MCF 10A (cell line): ENCODE measurements at regions not wholly inside any gene's neighbourhood (a gene's known extent, or its start where the extent isn't known, plus 50 kb on each side); places are given as distances from the start of the nearest gene placed in this dataset.

Source experiments
- BruUV-seq: library from RNA; stranded (reverse); fragments of 400-500 nt; replicated peaks from 2 replicates; lab custom pipeline; 2021; lab: Mats Ljungman, UMichigan
- CTCF ChIA-PET: fragments of 300-600 bp; sonication (Branson Sonifier 250); formaldehyde crosslinking; extraction: SDS; loops from one replicate; lab custom pipeline; 2021; ENCODE audit warnings: antibody characterized with exemption, inconsistent platforms; lab: Yijun Ruan, JAX
- POLR2A ChIA-PET: fragments of 300-600, 350-650 bp; sonication (Branson Sonifier 250); formaldehyde crosslinking; extraction: SDS; loops from one replicate; lab custom pipeline; 2020; ENCODE audit warnings: antibody characterized with exemption, inconsistent platforms; lab: Yijun Ruan, JAX
- DNase-seq: peaks from one replicate; pipeline ENCODE4 v3.0.0-alpha.2; 2018; ENCODE audit not compliant: unreplicated experiment
- H3K27ac Mint-ChIP-seq: one replicate; pipeline ENCODE4 v1.8.0; 2022; ENCODE audit warnings: mild to moderate bottlenecking, low read depth, mixed read lengths; ENCODE audit not compliant: unreplicated experiment
- H3K27me3 Mint-ChIP-seq: one replicate; pipeline ENCODE4 v1.8.0; 2022; ENCODE audit warnings: mixed read lengths; ENCODE audit not compliant: insufficient read depth, unreplicated experiment
- H3K36me3 Mint-ChIP-seq: one replicate; pipeline ENCODE4 v1.8.0; 2022; ENCODE audit warnings: mild to moderate bottlenecking, moderate library complexity, mixed read lengths; ENCODE audit not compliant: insufficient read depth, unreplicated experiment
- H3K4me1 Mint-ChIP-seq: one replicate; pipeline ENCODE4 v1.8.0; 2022; ENCODE audit warnings: mixed read lengths; ENCODE audit not compliant: insufficient read depth, unreplicated experiment
- H3K4me3 Mint-ChIP-seq: one replicate; pipeline ENCODE4 v1.8.0; 2022; ENCODE audit warnings: mild to moderate bottlenecking, moderate library complexity, mixed read lengths; ENCODE audit not compliant: unreplicated experiment
- H3K9me3 Mint-ChIP-seq: one replicate; pipeline ENCODE4 v1.8.0; 2022; ENCODE audit warnings: mixed read lengths; ENCODE audit not compliant: unreplicated experiment
- CTCF ChIP-seq: fragments of 200-600 bp; IDR thresholded peaks from one replicate; pipeline ENCODE4 v1.8.0; 2022; ENCODE audit warnings: antibody characterized with exemption, mild to moderate bottlenecking; ENCODE audit not compliant: unreplicated experiment
- intact Hi-C: fragments of 100-400 bp; cut with micrococcal nuclease; formaldehyde crosslinking; loops from 2 replicates; pipeline ENCODE4 v1.14.1; 2022

GRCh38 chr6:113078791-113079190 is 731.7 kb downstream of the RFPL4B start:
- ChIA-PET POLR2A (no interaction called here), CTCF (no interaction called here)
- intact Hi-C loops = no loop called here
- Mint-ChIP-seq H3K4me1 (peaks cover 3% of the 10 kb centered on the region), H3K9me3 (no peaks in the 10 kb centered on the region), H3K27ac (no peak overlapping the region), H3K4me3 (no peak overlapping the region), H3K36me3 (no peaks in the 10 kb centered on the region), H3K27me3 (no peaks in the 10 kb centered on the region)
- TF ChIP-seq CTCF = no peak
- no TSS peak for BruUV-seq
- DNase-seq = no peak

GRCh38 chr6:113082745-113083144 is 735.6 kb downstream of the RFPL4B start:
- DNase-seq = peak; percentile 44
- H3K9me3 Mint-ChIP-seq = no peaks in the 10 kb centered on the region

GRCh38 chr6:113083947-113084346 is 736.8 kb downstream of the RFPL4B start:
- no peak for TF ChIP-seq CTCF
- Mint-ChIP-seq H3K27ac (no peak overlapping the region), H3K4me3 (no peak overlapping the region), H3K9me3 (no peaks in the 10 kb centered on the region), H3K27me3 (no peaks in the 10 kb centered on the region), H3K36me3 (no peaks in the 10 kb centered on the region), H3K4me1 (no peaks in the 10 kb centered on the region)
- CTCF ChIA-PET = no interaction called here
- DNase-seq = no peak
- BruUV-seq = no TSS peak
- intact Hi-C loops = no loop called here
- POLR2A ChIA-PET = no interaction called here

More at GRCh38 chr6:113082745-113083144, 735.6 kb downstream of the RFPL4B start:
- no peaks in the 10 kb centered on the region for H3K27me3 Mint-ChIP-seq
- ChIA-PET CTCF (interaction anchor here (0.6 kb wide), 1 partner anchor 334 kb away, joined by 3 read pairs; no protein-coding TSS in a partner anchor), POLR2A (no interaction called here)
- H3K27ac Mint-ChIP-seq = no peak overlapping the region
- TF ChIP-seq CTCF = no peak
- intact Hi-C loops = no loop called here
- no peak overlapping the region for H3K4me3 Mint-ChIP-seq
- H3K36me3 Mint-ChIP-seq = no peaks in the 10 kb centered on the region
- no TSS peak for BruUV-seq
- H3K4me1 Mint-ChIP-seq = no peaks in the 10 kb centered on the region

GRCh38 chr6:113089056-113089455 is 741.9 kb downstream of the RFPL4B start:
- Mint-ChIP-seq H3K9me3 (no peaks in the 10 kb centered on the region), H3K4me3 (no peak overlapping the region), H3K4me1 (no peaks in the 10 kb centered on the region), H3K27ac (no peak overlapping the region), H3K36me3 (no peaks in the 10 kb centered on the region), H3K27me3 (no peaks in the 10 kb centered on the region)
- no peak for DNase-seq
- intact Hi-C loops = no loop called here
- no TSS peak for BruUV-seq
- no peak for TF ChIP-seq CTCF
- ChIA-PET CTCF (interaction anchor here (0.6 kb wide), 1 partner anchor 670 kb away, joined by 3 read pairs; no protein-coding TSS in a partner anchor), POLR2A (no interaction called here)
